ENCODE measurements at regions not wholly inside any gene's neighbourhood (a gene's known extent, or its start where the extent isn't known, plus 50 kb on each side); places are given as distances from the start of the nearest gene placed in this dataset.

DNA sequence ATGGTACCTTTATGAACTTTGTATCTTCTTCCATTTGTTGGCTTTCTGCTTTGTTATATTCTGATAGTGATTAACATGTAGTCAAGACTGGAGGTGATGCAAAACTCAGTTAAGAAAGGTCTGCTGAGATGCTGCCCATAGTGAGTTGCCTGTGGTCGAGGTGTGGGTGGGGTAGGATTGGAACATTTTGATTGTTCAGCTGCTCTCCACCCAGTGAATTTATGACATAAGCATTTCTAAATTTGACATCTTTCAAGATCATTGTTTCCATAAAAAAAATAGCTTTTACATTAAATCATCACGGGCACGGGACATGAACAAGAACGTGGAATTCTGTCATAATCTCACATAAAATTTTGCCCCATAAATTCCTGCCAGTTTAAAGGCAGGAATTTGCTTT is 146.6 kb upstream of the POU3F2 start:
- TF ChIP-seq, protein P1, sequence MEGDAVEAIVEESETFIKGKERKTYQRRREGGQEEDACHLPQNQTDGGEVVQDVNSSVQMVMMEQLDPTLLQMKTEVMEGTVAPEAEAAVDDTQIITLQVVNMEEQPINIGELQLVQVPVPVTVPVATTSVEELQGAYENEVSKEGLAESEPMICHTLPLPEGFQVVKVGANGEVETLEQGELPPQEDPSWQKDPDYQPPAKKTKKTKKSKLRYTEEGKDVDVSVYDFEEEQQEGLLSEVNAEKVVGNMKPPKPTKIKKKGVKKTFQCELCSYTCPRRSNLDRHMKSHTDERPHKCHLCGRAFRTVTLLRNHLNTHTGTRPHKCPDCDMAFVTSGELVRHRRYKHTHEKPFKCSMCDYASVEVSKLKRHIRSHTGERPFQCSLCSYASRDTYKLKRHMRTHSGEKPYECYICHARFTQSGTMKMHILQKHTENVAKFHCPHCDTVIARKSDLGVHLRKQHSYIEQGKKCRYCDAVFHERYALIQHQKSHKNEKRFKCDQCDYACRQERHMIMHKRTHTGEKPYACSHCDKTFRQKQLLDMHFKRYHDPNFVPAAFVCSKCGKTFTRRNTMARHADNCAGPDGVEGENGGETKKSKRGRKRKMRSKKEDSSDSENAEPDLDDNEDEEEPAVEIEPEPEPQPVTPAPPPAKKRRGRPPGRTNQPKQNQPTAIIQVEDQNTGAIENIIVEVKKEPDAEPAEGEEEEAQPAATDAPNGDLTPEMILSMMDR (IDR thresholded peaks at IDR 0.05; ENCODE audit: insufficient read depth, low read depth, low read length) = no peak
- TF ChIP-seq EZH2 (IDR thresholded peaks at IDR 0.05; ENCODE audit: insufficient read depth, low read length) = no peak
